GM19238 (cell line): ENCODE measurements at regions not wholly inside any gene's neighbourhood (a gene's known extent, or its start where the extent isn't known, plus 50 kb on each side); places are given as distances from the start of the nearest gene placed in this dataset.
"Not testable (repeated sequence)": the region's sequence is repeated elsewhere in the genome, so short reads cannot be mapped to it uniquely, and the experiment has no call there.

Source experiments
- DNase-seq: peaks from one replicate; pipeline ENCODE4 v3.0.0; 2011; ENCODE audit warnings: low spot score; ENCODE audit not compliant: insufficient read length

GRCh38 chr6:113680301-113680700, 176.8 kb upstream of the MARCKS start:
- no peak for DNase-seq

- DNase-seq, result no peak
These were observed 173.2 kb upstream of the MARCKS start for GRCh38 chr6:113683968-113684367.

GRCh38 chr6:113684382-113684901, 172.7 kb upstream of the MARCKS start:
- DNase-seq, result no peak

GRCh38 chr6:113686049-113686448, 171.1 kb upstream of the MARCKS start:
- DNase-seq, result no peak

GRCh38 chr6:113689620-113690019, 167.5 kb upstream of the MARCKS start:
- DNase-seq, result not testable (repeated sequence)

GRCh38 chr6:113690281-113691259, 166.6 kb upstream of the MARCKS start:
- no peak for DNase-seq

GRCh38 chr6:113691260-113691656, 165.9 kb upstream of the MARCKS start:
- DNase-seq, result no peak

GRCh38 chr6:113693851-113694250, 163.3 kb upstream of the MARCKS start:
- DNase-seq, result no peak

GRCh38 chr6:113694278-113695077, 162.7 kb upstream of the MARCKS start:
- DNase-seq, result no peak

- DNase-seq, result no peak
These were observed 161.6 kb upstream of the MARCKS start for GRCh38 chr6:113695516-113695915.

GRCh38 chr6:113696960-113697359, 160.2 kb upstream of the MARCKS start:
- no peak for DNase-seq

- DNase-seq, result no peak
These were observed 159.3 kb upstream of the MARCKS start for GRCh38 chr6:113697632-113698410.

- DNase-seq, result no peak
These were observed 157.9 kb upstream of the MARCKS start for GRCh38 chr6:113699239-113699638.

- DNase-seq, result no peak
These were observed 155.4 kb upstream of the MARCKS start for GRCh38 chr6:113701552-113702254.

GRCh38 chr6:113707194-113707593, 150.0 kb upstream of the MARCKS start:
- DNase-seq, result no peak

- no peak for DNase-seq
These were observed 147.1 kb upstream of the MARCKS start for GRCh38 chr6:113709936-113710509.

- DNase-seq, result no peak
These were observed 143.5 kb upstream of the MARCKS start for GRCh38 chr6:113713665-113714064.

- no peak for DNase-seq
These were observed 138.6 kb upstream of the MARCKS start for GRCh38 chr6:113718588-113718987.

- no peak for DNase-seq
These were observed 138.1 kb upstream of the MARCKS start for GRCh38 chr6:113719064-113719463.

- no peak for DNase-seq
These were observed 137.6 kb upstream of the MARCKS start for GRCh38 chr6:113719545-113719944.
